ENCODE measurements at regions not wholly inside any gene's neighbourhood (a gene's known extent, or its start where the extent isn't known, plus 50 kb on each side); places are given as distances from the start of the nearest gene placed in this dataset.

- H2BK120ac ChIP-seq (replicated peaks; ENCODE audit: low read depth, low read length): no peak overlapping the region
- peak in 1 of 2 experiments; percentile 37 for DNase-seq (ENCODE audit: low read depth in 1 of 2, low spot score in 2 of 2)
- no peak overlapping the region; the same call in 1 of the 2 replicates for H4K8ac ChIP-seq (ENCODE audit: extremely low read depth, insufficient read depth, low read length)
These were observed 305.0 kb upstream of the IRX4 start for GRCh38 chr5:2187687-2188086.

More at GRCh38 chr5:2187687-2188086, 305.0 kb upstream of the IRX4 start:
- 89% methylated on average over 6 of the region's 10 CpGs; no CpG with 5 or more reads in 1 of the 2 experiments for WGBS, 2 experiments (ENCODE audit: extremely low coverage in 1 of 2, insufficient coverage in 1 of 2, insufficient read length in 1 of 2, insufficient replicate concordance in 2 of 2, low coverage in 1 of 2, low lambda C conversion rate in 2 of 2, missing lambda C conversion rate in 1 of 2)
- Histone ChIP-seq H3K4me1 (replicated peaks in 1 of 4; ENCODE audit: control insufficient read depth in 3 of 4, insufficient read depth in 4 of 4, low read length in 3 of 4) (no peaks in the 10 kb centered on the region), H2BK20ac (ENCODE audit: low read length) (no peak overlapping the region), H3K23me2 (ENCODE audit: low read depth, low read length) (peaks cover 3% of the 10 kb centered on the region; the same call in 1 of the 2 replicates), H4K91ac (replicated peaks; ENCODE audit: insufficient read length, low read length) (no peak overlapping the region), H3K9me3 (ENCODE audit: insufficient read depth in 2 of 2, low read depth in 1 of 2, low read length in 1 of 2) (no peaks in the 10 kb centered on the region), H3K56ac (replicated peaks; ENCODE audit: insufficient read length, low read depth, low read length) (no peak overlapping the region), H3K14ac (ENCODE audit: insufficient read length) (no peak overlapping the region), H3K18ac (ENCODE audit: extremely low read depth, low read length) (no peak overlapping the region), H3K36me3 (ENCODE audit: control insufficient read depth in 2 of 4, insufficient read depth in 4 of 4, low read length in 3 of 4) (no peaks in the 10 kb centered on the region), H3K23ac (ENCODE audit: insufficient read length) (no peak overlapping the region), H2AK5ac (ENCODE audit: low read depth, low read length) (no peak overlapping the region), H4K5ac (ENCODE audit: insufficient read length, low read depth, low read length) (no peak overlapping the region), H3K4me2 (ENCODE audit: insufficient read depth in 1 of 2, low read depth in 2 of 2, low read length in 2 of 2) (no peak overlapping the region), H3K27ac (ENCODE audit: low read depth, low read length) (no peak overlapping the region), H3K79me1 (ENCODE audit: low read depth, low read length) (no peaks in the 10 kb centered on the region), H2BK12ac (ENCODE audit: low read depth, low read length) (no peak overlapping the region), H2BK15ac (ENCODE audit: low read length) (no peak overlapping the region), H4K20me1 (replicated peaks in 1 of 2; ENCODE audit: control insufficient read depth in 1 of 2, insufficient read depth in 2 of 2, low read length in 2 of 2) (no peaks in the 10 kb centered on the region), H3K9ac (replicated peaks in 1 of 4; ENCODE audit: extremely low read depth in 1 of 4, low read depth in 3 of 4, low read length in 3 of 4) (no peak overlapping the region), H3K79me2 (ENCODE audit: control insufficient read depth in 1 of 2, insufficient read depth in 2 of 2, low read length in 2 of 2) (no peaks in the 10 kb centered on the region), H2AFZ (ENCODE audit: low read length) (no peak overlapping the region), H3K4me3 (ENCODE audit: extremely low read depth in 1 of 4, insufficient read depth in 2 of 4, low read depth in 3 of 4, low read length in 4 of 4) (no peak overlapping the region), H3K27me3 (replicated peaks in 1 of 4; ENCODE audit: control insufficient read depth in 3 of 4, extremely low read depth in 1 of 4, insufficient read depth in 3 of 4, low read length in 3 of 4) (no peaks in the 10 kb centered on the region), H2BK5ac (ENCODE audit: low read depth, low read length) (no peak overlapping the region), H3K4ac (replicated peaks; ENCODE audit: insufficient read length, low read depth, low read length) (no peak overlapping the region)
- TF ChIP-seq POU5F1 (IDR thresholded peaks at IDR 0.05; ENCODE audit: low read depth, low read length) (no peak), GTF2F1 (IDR thresholded peaks at IDR 0.05; ENCODE audit: borderline replicate concordance, low read depth, low read length) (no peak), SIRT6 (IDR thresholded peaks at IDR 0.05; ENCODE audit: low read length) (no peak), POLR2A (IDR thresholded peaks at IDR 0.05; ENCODE audit: control extremely low read depth in 1 of 2, low read depth in 2 of 2, low read length in 2 of 2) (no peak), MAFK (IDR thresholded peaks at IDR 0.05; ENCODE audit: low read depth, low read length) (no peak), BACH1 (IDR thresholded peaks at IDR 0.05; ENCODE audit: low read length) (no peak), YY1 (IDR thresholded peaks at IDR 0.05; ENCODE audit: low read depth, low read length) (no peak)
- no peak for FAIRE-seq
- ChIA-PET CTCF (ENCODE audit: partially characterized antibody) (no interaction called here), POLR2A (ENCODE audit: partially characterized antibody) (interaction anchor here (0.6 kb wide), 1 partner anchor 16 kb away, joined by 3 read pairs; no protein-coding TSS in a partner anchor)

All from H1 (cell line).